OCI-LY3 (cell line): ENCODE measurements at regions not wholly inside any gene's neighbourhood (a gene's known extent, or its start where the extent isn't known, plus 50 kb on each side); places are given as distances from the start of the nearest gene placed in this dataset.

ENCODE experiments used
- H2AFZ ChIP-seq: fragments of 200-600, 300-600 bp; shearing (Covaris generic); 2 replicates; pipeline ENCODE4 v1.6.0; 2014; ENCODE audit warnings: antibody characterized with exemption, low read depth, low read length
- H3K27ac ChIP-seq: fragments of 200-600, 300-600 bp; sonication (generic); 2 replicates; pipeline ENCODE4 v1.5.1; 2014; ENCODE audit warnings: mild to moderate bottlenecking, low read length, moderate library complexity, mixed read lengths
- H3K27me3 ChIP-seq: fragments of 200-600, 300-600 bp; sonication (generic); 2 replicates; pipeline ENCODE4 v1.6.1; 2014; ENCODE audit warnings: low read depth, low read length, mixed read lengths
- H3K36me3 ChIP-seq: fragments of 200-600, 300-600 bp; sonication (generic); replicated peaks from 2 replicates; pipeline ENCODE3; 2014; ENCODE audit warnings: low read depth, low read length, mixed read lengths
- H3K4me1 ChIP-seq: fragments of 300-600, 200-600 bp; sonication (generic); 2 replicates; pipeline ENCODE4 v1.6.1; 2014; ENCODE audit warnings: low read length, mixed read lengths
- H3K4me2 ChIP-seq: fragments of 200-600, 300-600 bp; sonication (generic); 2 replicates; pipeline ENCODE4 v1.6.1; 2014; ENCODE audit warnings: low read length, mixed read lengths
- H3K4me3 ChIP-seq: fragments of 300-600, 200-600 bp; sonication (generic); 2 replicates; pipeline ENCODE4 v1.5.1; 2014; ENCODE audit warnings: antibody characterized with exemption, mild to moderate bottlenecking, low read length, moderate library complexity
- H3K79me2 ChIP-seq: fragments of 300-600, 200-600 bp; shearing (Covaris generic); 2 replicates; pipeline ENCODE4 v1.6.1; 2014; ENCODE audit warnings: mild to moderate bottlenecking, low read length, mixed read lengths
- H3K9ac ChIP-seq: fragments of 300-600, 200-600 bp; shearing (Covaris generic); 2 replicates; pipeline ENCODE4 v1.6.0; 2014; ENCODE audit warnings: mild to moderate bottlenecking, low read length, moderate library complexity
- H3K9me3 ChIP-seq: fragments of 200-600, 300-600 bp; shearing (Covaris generic); 2 replicates; pipeline ENCODE4 v1.6.1; 2014; ENCODE audit warnings: low read length, mixed read lengths; ENCODE audit not compliant: insufficient read depth
- H4K20me1 ChIP-seq: fragments of 200-600, 300-600 bp; sonication (generic); 2 replicates; pipeline ENCODE4 v1.6.1; 2016; ENCODE audit warnings: low read length, mixed read lengths; ENCODE audit not compliant: insufficient read depth
- CTCF ChIP-seq: fragments of 200-600, 300-600 bp; sonication (generic); IDR thresholded peaks from 2 replicates; pipeline ENCODE4 v1.5.1; 2014; ENCODE audit warnings: antibody characterized with exemption, low read length, low read depth
- EZH2phosphoT487 ChIP-seq: fragments of 200-600 bp; shearing (Covaris generic); IDR thresholded peaks from 2 replicates; pipeline ENCODE4 v1.6.1; 2018; ENCODE audit warnings: antibody characterized with exemption, mixed run types, low read depth

GRCh38 chr5:174623018-174623417 lies 101.4 kb upstream of the MSX2 start:
- no peak overlapping the region for H3K27ac ChIP-seq
- no peaks in the 10 kb centered on the region for H3K36me3 ChIP-seq
- no peaks in the 10 kb centered on the region for H3K9me3 ChIP-seq
- no peak overlapping the region for H2AFZ ChIP-seq
- no peaks in the 10 kb centered on the region for H3K79me2 ChIP-seq
- H3K27me3 ChIP-seq, result peaks cover 8% of the 10 kb centered on the region; the same call in 1 of the 2 replicates
- no peak overlapping the region for H3K4me2 ChIP-seq
- TF ChIP-seq EZH2phosphoT487, result no peak
- TF ChIP-seq CTCF, result no peak
- no peaks in the 10 kb centered on the region for H3K4me1 ChIP-seq
- no peak overlapping the region for H3K9ac ChIP-seq
- H3K4me3 ChIP-seq, result no peak overlapping the region
- no peaks in the 10 kb centered on the region for H4K20me1 ChIP-seq

- Histone ChIP-seq H3K9ac (no peak overlapping the region), H3K4me2 (no peak overlapping the region), H3K36me3 (no peaks in the 10 kb centered on the region), H3K27me3 (peaks cover 8% of the 10 kb centered on the region; the same call in 1 of the 2 replicates), H3K27ac (no peak overlapping the region), H2AFZ (no peak overlapping the region), H4K20me1 (no peaks in the 10 kb centered on the region), H3K79me2 (no peaks in the 10 kb centered on the region), H3K9me3 (no peaks in the 10 kb centered on the region), H3K4me1 (no peaks in the 10 kb centered on the region), H3K4me3 (no peak overlapping the region)
- TF ChIP-seq CTCF (no peak), EZH2phosphoT487 (no peak)
Observed at GRCh38 chr5:174623433-174624019, 100.9 kb upstream of the MSX2 start.

GRCh38 chr5:174624733-174625522 lies 99.5 kb upstream of the MSX2 start:
- Histone ChIP-seq H3K9ac (no peak overlapping the region), H3K4me3 (no peak overlapping the region), H3K27ac (no peak overlapping the region), H2AFZ (no peak overlapping the region), H3K4me1 (no peaks in the 10 kb centered on the region), H3K36me3 (no peaks in the 10 kb centered on the region), H3K4me2 (no peak overlapping the region), H3K79me2 (no peaks in the 10 kb centered on the region), H3K9me3 (no peaks in the 10 kb centered on the region), H4K20me1 (no peaks in the 10 kb centered on the region), H3K27me3 (peaks cover 8% of the 10 kb centered on the region; the same call in 1 of the 2 replicates)
- TF ChIP-seq EZH2phosphoT487 (no peak), CTCF (no peak)

GRCh38 chr5:174625591-174626350 lies 98.6 kb upstream of the MSX2 start:
- Histone ChIP-seq H3K79me2 (no peaks in the 10 kb centered on the region), H3K9me3 (no peaks in the 10 kb centered on the region), H3K36me3 (no peaks in the 10 kb centered on the region), H4K20me1 (no peaks in the 10 kb centered on the region), H3K4me3 (no peak overlapping the region), H2AFZ (peak overlapping the region; percentile 46; the same call in 1 of the 2 replicates), H3K27me3 (peaks cover 8% of the 10 kb centered on the region; the same call in 1 of the 2 replicates), H3K27ac (no peak overlapping the region), H3K4me1 (no peaks in the 10 kb centered on the region), H3K4me2 (no peak overlapping the region), H3K9ac (no peak overlapping the region)
- TF ChIP-seq CTCF (no peak), EZH2phosphoT487 (no peak)
